ENCODE measurements at regions not wholly inside any gene's neighbourhood (a gene's known extent, or its start where the extent isn't known, plus 50 kb on each side); places are given as distances from the start of the nearest gene placed in this dataset.

DNA sequence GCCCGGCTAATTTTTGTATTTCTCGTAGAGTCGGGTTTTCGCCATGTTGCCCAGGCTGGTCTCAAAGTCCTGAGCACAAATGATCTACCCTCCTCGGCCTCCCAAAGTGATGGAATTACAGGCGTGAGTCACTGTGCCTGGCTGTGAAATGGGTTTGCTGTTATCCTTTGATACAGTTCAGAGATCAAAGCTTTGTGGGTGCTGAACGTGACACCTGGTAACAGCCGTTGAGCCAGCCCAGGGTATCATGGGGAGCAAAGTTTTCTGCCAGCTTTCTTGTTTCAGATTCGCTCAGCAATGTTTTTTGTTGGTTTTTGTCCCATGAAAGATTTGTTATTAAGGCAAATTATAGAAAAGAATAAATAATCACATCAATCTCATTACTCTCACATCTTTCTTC, 68.9 kb upstream of the LPAR1 start:
- TF ChIP-seq CTCF (IDR thresholded peaks at IDR 0.05; ENCODE audit: insufficient read depth, low read length) (no peak), POLR2AphosphoS5 (IDR thresholded peaks at IDR 0.05; ENCODE audit: low read depth) (no peak), REST (IDR thresholded peaks at IDR 0.05; ENCODE audit: insufficient replicate concordance, low read depth) (no peak)

Measured in HL-60 (cell line).